ENCODE measurements at regions not wholly inside any gene's neighbourhood (a gene's known extent, or its start where the extent isn't known, plus 50 kb on each side); places are given as distances from the start of the nearest gene placed in this dataset.

DNA sequence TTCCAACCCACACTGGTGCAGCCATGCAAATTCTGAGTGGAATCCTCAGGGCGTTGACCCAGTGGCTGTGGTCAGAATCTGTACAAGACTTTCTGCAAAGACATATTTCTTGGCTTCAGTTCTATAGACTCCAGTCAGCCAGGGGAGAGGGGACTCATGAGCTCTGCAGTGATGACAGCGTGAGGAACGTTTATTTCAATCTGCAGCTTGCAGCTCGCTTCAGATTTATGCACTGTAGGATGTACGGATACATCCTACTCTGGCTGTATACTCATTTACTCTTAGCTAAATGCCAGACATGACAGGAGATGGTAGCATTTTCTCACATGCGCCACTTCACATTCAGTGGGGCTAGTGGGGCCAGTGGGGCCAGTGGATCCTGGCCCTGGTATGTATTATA is 276.1 kb downstream of the FGF9 start:
- no peaks in the 10 kb centered on the region for H3K27me3 Mint-ChIP-seq (ENCODE audit: low read depth)
- peaks cover 8% of the 10 kb centered on the region for H3K36me3 Mint-ChIP-seq
- H3K9me3 Mint-ChIP-seq: peaks cover 20% of the 10 kb centered on the region

DNA sequence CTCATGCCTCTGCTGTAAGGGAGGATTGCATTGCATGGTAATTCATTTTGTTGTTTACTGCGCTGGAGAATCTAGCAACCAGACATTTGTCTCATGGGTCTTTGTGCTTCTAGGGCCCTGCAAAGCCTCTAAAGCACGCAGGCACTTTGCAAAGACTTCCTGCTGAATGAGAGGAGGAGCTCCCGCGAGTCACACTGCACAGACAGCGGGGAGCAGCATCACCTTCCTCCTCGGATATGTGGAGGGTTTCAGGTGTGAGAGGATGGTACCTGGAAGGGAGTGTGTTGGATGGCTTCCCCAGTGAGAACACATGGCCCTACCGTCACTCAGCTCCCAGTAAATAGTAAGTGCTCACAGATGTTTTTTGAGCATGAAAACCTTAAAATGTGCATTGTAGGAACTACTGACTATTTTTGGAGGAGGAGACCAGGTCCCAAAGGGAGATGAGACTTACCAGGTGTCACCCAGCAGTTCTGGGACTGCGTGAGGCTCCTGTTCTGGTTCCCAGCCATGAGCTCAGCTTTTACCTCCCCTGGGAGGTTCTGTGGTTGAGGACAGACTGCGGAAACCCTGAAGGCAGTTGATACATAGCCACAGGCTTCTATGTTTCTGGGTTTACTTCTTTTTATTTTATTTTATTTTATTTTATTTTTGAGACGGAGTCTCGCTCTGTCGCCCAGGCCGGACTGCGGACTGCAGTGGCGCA is 278.0 kb downstream of the FGF9 start:
- no peaks in the 10 kb centered on the region for H3K27me3 Mint-ChIP-seq (ENCODE audit: low read depth)
- no peak for DNase-seq (ENCODE audit: low spot score in 2 of 2, unreplicated experiment in 2 of 2)
- peaks cover 12% of the 10 kb centered on the region for H3K4me1 Mint-ChIP-seq
- TF ChIP-seq, protein P1, sequence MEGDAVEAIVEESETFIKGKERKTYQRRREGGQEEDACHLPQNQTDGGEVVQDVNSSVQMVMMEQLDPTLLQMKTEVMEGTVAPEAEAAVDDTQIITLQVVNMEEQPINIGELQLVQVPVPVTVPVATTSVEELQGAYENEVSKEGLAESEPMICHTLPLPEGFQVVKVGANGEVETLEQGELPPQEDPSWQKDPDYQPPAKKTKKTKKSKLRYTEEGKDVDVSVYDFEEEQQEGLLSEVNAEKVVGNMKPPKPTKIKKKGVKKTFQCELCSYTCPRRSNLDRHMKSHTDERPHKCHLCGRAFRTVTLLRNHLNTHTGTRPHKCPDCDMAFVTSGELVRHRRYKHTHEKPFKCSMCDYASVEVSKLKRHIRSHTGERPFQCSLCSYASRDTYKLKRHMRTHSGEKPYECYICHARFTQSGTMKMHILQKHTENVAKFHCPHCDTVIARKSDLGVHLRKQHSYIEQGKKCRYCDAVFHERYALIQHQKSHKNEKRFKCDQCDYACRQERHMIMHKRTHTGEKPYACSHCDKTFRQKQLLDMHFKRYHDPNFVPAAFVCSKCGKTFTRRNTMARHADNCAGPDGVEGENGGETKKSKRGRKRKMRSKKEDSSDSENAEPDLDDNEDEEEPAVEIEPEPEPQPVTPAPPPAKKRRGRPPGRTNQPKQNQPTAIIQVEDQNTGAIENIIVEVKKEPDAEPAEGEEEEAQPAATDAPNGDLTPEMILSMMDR (IDR thresholded peaks at IDR 0.05; ENCODE audit: unreplicated experiment): no peak
- no peak overlapping the region for H3K4me3 Mint-ChIP-seq
- H3K36me3 Mint-ChIP-seq: peaks cover 9% of the 10 kb centered on the region
- no peak overlapping the region for H3K27ac Mint-ChIP-seq
- H3K9me3 Mint-ChIP-seq: peaks cover 18% of the 10 kb centered on the region

More for the DNA sequence above, 276.1 kb downstream of the FGF9 start:
- no peak overlapping the region for H3K4me3 Mint-ChIP-seq
- no peak overlapping the region for H3K27ac Mint-ChIP-seq
- TF ChIP-seq, protein P1 (IDR thresholded peaks at IDR 0.05; ENCODE audit: unreplicated experiment): no peak
- DNase-seq (ENCODE audit: low spot score in 2 of 2, unreplicated experiment in 2 of 2): no peak
- peaks cover 12% of the 10 kb centered on the region for H3K4me1 Mint-ChIP-seq

DNA sequence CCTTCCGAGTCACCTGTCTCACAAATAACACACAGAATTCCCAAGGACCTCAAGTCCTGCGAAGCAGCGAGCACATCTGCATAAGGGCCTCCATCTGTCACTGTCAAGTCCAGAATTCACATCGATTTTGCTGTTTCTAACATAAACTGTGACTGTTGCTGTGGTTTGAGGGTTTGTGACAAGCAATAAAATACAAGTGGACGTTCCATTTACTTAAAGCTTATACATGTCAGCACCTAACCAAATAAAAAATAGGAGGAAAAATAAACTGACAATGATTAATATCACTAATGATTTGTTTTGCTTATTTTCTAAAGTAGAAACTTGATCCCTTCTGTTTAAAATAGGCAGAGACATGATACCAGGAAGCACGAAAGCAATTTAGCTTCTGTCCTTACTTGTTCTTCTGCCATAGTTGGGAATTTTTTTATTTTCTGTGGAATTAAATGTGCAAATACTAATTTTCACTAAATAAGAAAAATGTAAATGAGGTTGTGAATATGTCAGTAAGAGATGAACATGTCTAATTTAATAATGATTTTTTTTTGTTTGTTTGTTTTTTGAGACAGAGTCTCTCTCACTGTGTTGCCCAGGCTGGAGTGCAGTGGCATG is 279.1 kb downstream of the FGF9 start:
- Mint-ChIP-seq H3K36me3 (peaks cover 11% of the 10 kb centered on the region), H3K4me3 (no peak overlapping the region), H3K4me1 (peaks cover 12% of the 10 kb centered on the region), H3K27me3 (ENCODE audit: low read depth) (no peaks in the 10 kb centered on the region), H3K9me3 (peaks cover 21% of the 10 kb centered on the region), H3K27ac (no peak overlapping the region)
- DNase-seq (ENCODE audit: low spot score in 2 of 2, unreplicated experiment in 2 of 2): no peak
- TF ChIP-seq, protein P1 (IDR thresholded peaks at IDR 0.05; ENCODE audit: unreplicated experiment): no peak

DNA sequence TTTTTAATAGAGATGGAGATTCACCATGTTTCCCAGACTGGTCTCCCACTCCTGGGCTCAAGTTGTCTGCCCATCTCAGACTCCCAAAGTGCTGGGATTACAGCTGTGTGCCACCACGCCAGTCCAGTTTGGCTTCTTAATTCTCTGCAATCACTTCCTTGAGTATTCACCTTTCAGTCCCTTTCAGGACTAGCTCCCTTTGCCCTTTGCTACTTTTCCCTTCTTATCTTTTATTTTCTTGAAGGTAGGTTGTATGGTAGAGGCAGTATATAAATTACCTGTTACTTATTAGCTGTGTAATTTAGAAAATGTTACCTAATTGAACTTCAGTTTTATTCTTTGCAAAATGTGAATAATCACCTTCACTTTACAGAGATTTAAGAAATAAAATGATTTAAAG is 285.8 kb downstream of the FGF9 start:
- Mint-ChIP-seq H3K36me3 (peaks cover 11% of the 10 kb centered on the region), H3K27me3 (ENCODE audit: low read depth) (no peaks in the 10 kb centered on the region), H3K27ac (no peak overlapping the region), H3K4me3 (no peak overlapping the region), H3K4me1 (peaks cover 20% of the 10 kb centered on the region), H3K9me3 (peaks cover 33% of the 10 kb centered on the region)
- TF ChIP-seq, protein P1 (IDR thresholded peaks at IDR 0.05; ENCODE audit: unreplicated experiment): no peak
- no peak for DNase-seq (ENCODE audit: low spot score in 2 of 2, unreplicated experiment in 2 of 2)

DNA sequence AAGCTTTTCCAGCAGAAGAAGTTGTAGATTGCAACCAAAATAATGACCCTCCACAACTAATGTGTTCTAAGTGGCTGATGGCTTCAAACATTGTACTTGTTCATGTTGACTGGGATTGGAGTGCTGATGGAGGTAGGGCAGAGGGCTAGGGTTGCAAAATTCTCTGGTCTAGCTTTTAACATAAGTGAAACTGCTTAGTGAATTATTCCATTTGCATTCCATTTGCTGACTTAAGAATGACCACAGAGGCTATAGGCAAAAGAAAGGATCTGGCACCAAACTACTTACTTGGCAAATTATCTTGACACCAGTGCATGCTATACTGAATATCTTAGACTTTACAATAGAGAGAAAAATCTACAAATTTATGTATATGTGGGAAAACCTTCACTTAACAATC is 287.0 kb downstream of the FGF9 start:
- Mint-ChIP-seq H3K4me3 (no peak overlapping the region), H3K4me1 (peaks cover 20% of the 10 kb centered on the region), H3K9me3 (peaks cover 39% of the 10 kb centered on the region), H3K27me3 (ENCODE audit: low read depth) (no peaks in the 10 kb centered on the region), H3K36me3 (peaks cover 14% of the 10 kb centered on the region), H3K27ac (no peak overlapping the region)
- DNase-seq (ENCODE audit: low spot score in 2 of 2, unreplicated experiment in 2 of 2): no peak
- TF ChIP-seq, protein P1 (IDR thresholded peaks at IDR 0.05; ENCODE audit: unreplicated experiment): no peak

All from mesothelial cell of epicardium (in vitro differentiated cells).